ENCODE measurements at regions not wholly inside any gene's neighbourhood (a gene's known extent, or its start where the extent isn't known, plus 50 kb on each side); places are given as distances from the start of the nearest gene placed in this dataset.

DNA sequence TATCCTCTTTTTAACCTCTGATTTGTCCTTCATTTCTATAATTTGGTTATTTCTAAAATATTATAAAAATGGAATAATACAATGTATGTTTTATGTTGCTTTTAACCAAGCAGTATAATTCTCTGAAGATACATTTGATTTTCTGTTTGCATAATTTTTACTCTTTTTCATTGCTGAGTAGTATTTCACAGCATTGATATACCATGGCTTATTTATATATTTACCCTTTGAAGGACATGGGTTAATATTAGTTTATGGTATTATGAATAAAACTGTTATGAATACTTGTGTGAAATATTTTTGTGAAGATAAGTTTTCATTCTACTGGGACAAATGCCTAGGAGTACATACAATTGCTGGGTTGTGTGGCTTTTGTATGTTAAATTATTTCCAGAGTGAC, 748.6 kb downstream of the TENT5A start:
- intact Hi-C loops (cut with DNase I): no loop called here
- no peak for DNase-seq (ENCODE audit: extremely low spot score in 2 of 2)
- Histone ChIP-seq H3K36me3 (no peaks in the 10 kb centered on the region), H3K27ac (no peak overlapping the region), H3K4me1 (no peaks in the 10 kb centered on the region), H3K4me3 (no peak overlapping the region), H3K9me3 (no peaks in the 10 kb centered on the region), H3K27me3 (no peaks in the 10 kb centered on the region)
- TF ChIP-seq POLR2A (IDR thresholded peaks at IDR 0.05) (no peak), POLR2AphosphoS5 (IDR thresholded peaks at IDR 0.05; ENCODE audit: insufficient read depth in 1 of 2, low read depth in 1 of 2) (no peak)
- TF ChIP-seq, protein P1, sequence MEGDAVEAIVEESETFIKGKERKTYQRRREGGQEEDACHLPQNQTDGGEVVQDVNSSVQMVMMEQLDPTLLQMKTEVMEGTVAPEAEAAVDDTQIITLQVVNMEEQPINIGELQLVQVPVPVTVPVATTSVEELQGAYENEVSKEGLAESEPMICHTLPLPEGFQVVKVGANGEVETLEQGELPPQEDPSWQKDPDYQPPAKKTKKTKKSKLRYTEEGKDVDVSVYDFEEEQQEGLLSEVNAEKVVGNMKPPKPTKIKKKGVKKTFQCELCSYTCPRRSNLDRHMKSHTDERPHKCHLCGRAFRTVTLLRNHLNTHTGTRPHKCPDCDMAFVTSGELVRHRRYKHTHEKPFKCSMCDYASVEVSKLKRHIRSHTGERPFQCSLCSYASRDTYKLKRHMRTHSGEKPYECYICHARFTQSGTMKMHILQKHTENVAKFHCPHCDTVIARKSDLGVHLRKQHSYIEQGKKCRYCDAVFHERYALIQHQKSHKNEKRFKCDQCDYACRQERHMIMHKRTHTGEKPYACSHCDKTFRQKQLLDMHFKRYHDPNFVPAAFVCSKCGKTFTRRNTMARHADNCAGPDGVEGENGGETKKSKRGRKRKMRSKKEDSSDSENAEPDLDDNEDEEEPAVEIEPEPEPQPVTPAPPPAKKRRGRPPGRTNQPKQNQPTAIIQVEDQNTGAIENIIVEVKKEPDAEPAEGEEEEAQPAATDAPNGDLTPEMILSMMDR (IDR thresholded peaks at IDR 0.05): no peak

DNA sequence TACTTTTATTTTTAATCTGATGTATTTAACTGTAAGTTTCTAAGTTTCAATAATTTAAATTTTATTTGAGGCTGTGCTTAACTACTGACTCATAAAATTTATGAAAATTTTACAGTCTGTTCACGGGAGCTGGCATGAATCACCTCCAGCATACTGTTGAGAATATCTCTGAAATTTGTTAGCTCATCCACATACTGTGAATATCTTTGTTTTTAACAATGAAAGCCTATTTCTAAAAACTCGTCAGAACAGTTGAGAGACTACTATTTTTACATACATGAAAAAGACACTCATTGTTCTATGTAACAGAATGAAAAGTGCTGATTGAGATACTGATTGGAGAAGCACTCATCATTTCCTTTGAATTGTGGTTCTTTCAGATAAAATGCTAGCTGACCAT, 749.3 kb downstream of the TENT5A start:
- no peak overlapping the region for H3K4me3 ChIP-seq
- H3K27ac ChIP-seq: no peak overlapping the region
- intact Hi-C loops (cut with DNase I): no loop called here
- H3K4me1 ChIP-seq: no peaks in the 10 kb centered on the region
- no peaks in the 10 kb centered on the region for H3K27me3 ChIP-seq
- H3K36me3 ChIP-seq: no peaks in the 10 kb centered on the region
- TF ChIP-seq POLR2AphosphoS5 (IDR thresholded peaks at IDR 0.05; ENCODE audit: insufficient read depth in 1 of 2, low read depth in 1 of 2) (no peak), POLR2A (IDR thresholded peaks at IDR 0.05) (no peak)
- TF ChIP-seq, protein P1 (IDR thresholded peaks at IDR 0.05): no peak
- DNase-seq (ENCODE audit: extremely low spot score in 2 of 2): no peak
- H3K9me3 ChIP-seq: no peaks in the 10 kb centered on the region

DNA sequence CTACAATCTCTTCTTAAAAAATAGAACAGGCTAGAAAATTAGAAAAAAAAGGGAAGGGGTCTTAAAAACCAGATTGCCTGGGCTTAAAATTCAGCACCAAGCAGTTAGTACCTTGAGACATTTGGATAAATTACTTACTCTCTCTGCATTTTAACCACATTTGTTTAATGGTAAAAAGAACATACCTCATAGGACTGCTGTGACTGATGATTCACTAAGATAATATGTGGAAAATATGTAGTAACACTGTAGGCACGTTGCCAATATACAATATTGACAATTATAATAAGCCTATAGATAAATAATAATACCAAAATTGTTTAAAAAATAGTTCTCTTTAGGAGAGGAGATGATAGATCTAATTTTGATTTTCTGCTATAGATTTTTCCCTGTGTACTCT, 750.4 kb downstream of the TENT5A start:
- Histone ChIP-seq H3K27me3 (no peaks in the 10 kb centered on the region), H3K9me3 (no peaks in the 10 kb centered on the region), H3K27ac (no peak overlapping the region), H3K36me3 (no peaks in the 10 kb centered on the region), H3K4me1 (no peaks in the 10 kb centered on the region), H3K4me3 (no peak overlapping the region)
- no peak for DNase-seq (ENCODE audit: extremely low spot score in 2 of 2)
- TF ChIP-seq, protein P1 (IDR thresholded peaks at IDR 0.05): no peak
- no peak for TF ChIP-seq POLR2A (IDR thresholded peaks at IDR 0.05)
- no peak for TF ChIP-seq POLR2AphosphoS5 (IDR thresholded peaks at IDR 0.05; ENCODE audit: insufficient read depth in 1 of 2, low read depth in 1 of 2)
- intact Hi-C loops (cut with DNase I): no loop called here

DNA sequence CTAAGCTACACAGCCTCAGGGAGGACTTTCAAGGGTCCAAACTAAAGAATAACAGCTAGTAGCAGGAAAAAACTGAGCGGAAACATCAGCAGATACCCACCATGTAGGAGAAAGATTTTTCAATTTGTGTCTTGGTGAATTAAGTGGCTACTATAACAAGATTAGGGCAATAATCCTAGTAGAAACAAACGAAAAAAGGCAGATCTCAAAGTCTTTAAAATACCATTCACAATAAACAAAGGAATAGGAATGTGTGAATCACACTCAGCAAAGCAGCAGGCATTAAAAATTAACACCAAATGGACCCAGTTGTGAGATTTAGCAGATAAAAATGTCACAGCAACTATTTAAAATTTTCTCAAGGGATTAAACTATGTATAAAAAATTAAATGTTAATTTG, 761.2 kb downstream of the TENT5A start:
- no peak overlapping the region for H3K4me3 ChIP-seq
- intact Hi-C loops (cut with DNase I): no loop called here
- no peaks in the 10 kb centered on the region for H3K9me3 ChIP-seq

DNA sequence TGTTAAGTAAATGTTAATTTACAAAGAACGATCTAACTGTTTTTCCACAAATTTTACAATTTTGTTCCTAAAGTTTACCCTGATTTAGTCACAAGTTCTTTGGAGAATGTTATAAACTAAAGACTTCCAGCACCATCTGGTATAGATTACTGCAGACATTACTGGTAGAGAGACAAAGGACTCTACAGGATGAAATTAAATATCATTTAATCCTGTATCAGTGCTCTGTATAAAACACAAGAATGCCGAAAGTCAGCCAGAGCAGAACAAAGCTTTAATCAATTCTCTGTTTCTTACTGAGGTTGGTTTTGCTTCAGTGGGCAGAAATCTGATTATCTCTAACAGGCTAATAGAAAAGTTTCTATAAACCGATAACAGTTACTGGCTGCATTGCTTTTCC, 763.6 kb downstream of the TENT5A start:
- TF ChIP-seq POLR2AphosphoS5 (IDR thresholded peaks at IDR 0.05; ENCODE audit: insufficient read depth in 1 of 2, low read depth in 1 of 2) (no peak), POLR2A (IDR thresholded peaks at IDR 0.05) (no peak)
- TF ChIP-seq, protein P1 (IDR thresholded peaks at IDR 0.05): no peak
- DNase-seq (ENCODE audit: extremely low spot score in 2 of 2): no peak
- no peaks in the 10 kb centered on the region for H3K4me1 ChIP-seq
- no peak overlapping the region for H3K27ac ChIP-seq
- H3K36me3 ChIP-seq: no peaks in the 10 kb centered on the region
- intact Hi-C loops (cut with DNase I): no loop called here
- H3K27me3 ChIP-seq: no peaks in the 10 kb centered on the region
- H3K4me3 ChIP-seq: no peak overlapping the region
- H3K9me3 ChIP-seq: no peaks in the 10 kb centered on the region

More for the DNA sequence above, 761.2 kb downstream of the TENT5A start:
- H3K36me3 ChIP-seq: no peaks in the 10 kb centered on the region
- TF ChIP-seq POLR2AphosphoS5 (IDR thresholded peaks at IDR 0.05; ENCODE audit: insufficient read depth in 1 of 2, low read depth in 1 of 2) (no peak), POLR2A (IDR thresholded peaks at IDR 0.05) (no peak)
- TF ChIP-seq, protein P1 (IDR thresholded peaks at IDR 0.05): no peak
- no peak for DNase-seq (ENCODE audit: extremely low spot score in 2 of 2)
- no peaks in the 10 kb centered on the region for H3K4me1 ChIP-seq
- no peak overlapping the region for H3K27ac ChIP-seq
- H3K27me3 ChIP-seq: no peaks in the 10 kb centered on the region
